ENCODE measurements at regions not wholly inside any gene's neighbourhood (a gene's known extent, or its start where the extent isn't known, plus 50 kb on each side); places are given as distances from the start of the nearest gene placed in this dataset.
A peak's percentile ranks its signal among the peaks of the same experiment; 100 is the strongest.

- peak; percentile 9 for DNase-seq (ENCODE audit: low spot score)
- TF ChIP-seq, protein P1, sequence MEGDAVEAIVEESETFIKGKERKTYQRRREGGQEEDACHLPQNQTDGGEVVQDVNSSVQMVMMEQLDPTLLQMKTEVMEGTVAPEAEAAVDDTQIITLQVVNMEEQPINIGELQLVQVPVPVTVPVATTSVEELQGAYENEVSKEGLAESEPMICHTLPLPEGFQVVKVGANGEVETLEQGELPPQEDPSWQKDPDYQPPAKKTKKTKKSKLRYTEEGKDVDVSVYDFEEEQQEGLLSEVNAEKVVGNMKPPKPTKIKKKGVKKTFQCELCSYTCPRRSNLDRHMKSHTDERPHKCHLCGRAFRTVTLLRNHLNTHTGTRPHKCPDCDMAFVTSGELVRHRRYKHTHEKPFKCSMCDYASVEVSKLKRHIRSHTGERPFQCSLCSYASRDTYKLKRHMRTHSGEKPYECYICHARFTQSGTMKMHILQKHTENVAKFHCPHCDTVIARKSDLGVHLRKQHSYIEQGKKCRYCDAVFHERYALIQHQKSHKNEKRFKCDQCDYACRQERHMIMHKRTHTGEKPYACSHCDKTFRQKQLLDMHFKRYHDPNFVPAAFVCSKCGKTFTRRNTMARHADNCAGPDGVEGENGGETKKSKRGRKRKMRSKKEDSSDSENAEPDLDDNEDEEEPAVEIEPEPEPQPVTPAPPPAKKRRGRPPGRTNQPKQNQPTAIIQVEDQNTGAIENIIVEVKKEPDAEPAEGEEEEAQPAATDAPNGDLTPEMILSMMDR (IDR thresholded peaks at IDR 0.05; ENCODE audit: extremely low read depth, insufficient read depth, missing control alignments): peak; percentile 68
- in situ Hi-C loops (cut with MboI; ENCODE audit: low pct_unique_long_range_greater_than_20kb, low sequenced_read_pairs, unreplicated experiment): no loop called here
These were observed 822.1 kb upstream of the GALNTL6 start for GRCh38 chr4:170990989-170991589.

GRCh38 chr4:170988446-170988845, 824.8 kb upstream of the GALNTL6 start:
- TF ChIP-seq, protein P1 (IDR thresholded peaks at IDR 0.05; ENCODE audit: extremely low read depth, insufficient read depth, missing control alignments): no peak
- in situ Hi-C loops (cut with MboI; ENCODE audit: low pct_unique_long_range_greater_than_20kb, low sequenced_read_pairs, unreplicated experiment): no loop called here
- DNase-seq (ENCODE audit: low spot score): no peak

DNA sequence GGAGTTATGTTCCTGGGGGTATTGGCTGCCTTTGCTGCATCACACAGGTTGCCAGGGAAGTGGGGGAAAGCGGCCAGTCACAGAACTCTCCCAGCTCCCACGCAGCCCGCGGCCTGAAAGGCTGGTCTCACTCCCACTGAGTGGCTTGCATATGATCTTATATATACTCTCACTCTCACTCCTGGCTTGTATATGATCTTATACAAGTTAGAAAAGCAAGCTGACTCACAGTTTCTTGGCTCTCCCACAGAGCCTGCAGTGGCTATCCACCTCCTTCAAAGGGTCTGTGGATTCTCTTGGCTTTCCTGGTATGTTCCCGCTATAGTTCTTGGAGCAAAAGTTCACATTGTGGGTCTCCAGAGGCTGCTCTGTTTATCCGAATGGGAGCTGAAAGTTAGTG, 833.5 kb upstream of the GALNTL6 start:
- TF ChIP-seq, protein P1 (IDR thresholded peaks at IDR 0.05; ENCODE audit: extremely low read depth, insufficient read depth, missing control alignments): no peak
- in situ Hi-C loops (cut with MboI; ENCODE audit: low pct_unique_long_range_greater_than_20kb, low sequenced_read_pairs, unreplicated experiment): no loop called here
- no peak for DNase-seq (ENCODE audit: low spot score)

- TF ChIP-seq, protein P1 (IDR thresholded peaks at IDR 0.05; ENCODE audit: extremely low read depth, insufficient read depth, missing control alignments): no peak
- no peak for DNase-seq (ENCODE audit: low spot score)
- in situ Hi-C loops (cut with MboI; ENCODE audit: low pct_unique_long_range_greater_than_20kb, low sequenced_read_pairs, unreplicated experiment): no loop called here
These were observed 834.2 kb upstream of the GALNTL6 start for GRCh38 chr4:170978990-170979389.

- in situ Hi-C loops (cut with MboI; ENCODE audit: low pct_unique_long_range_greater_than_20kb, low sequenced_read_pairs, unreplicated experiment): no loop called here
- no peak for DNase-seq (ENCODE audit: low spot score)
- TF ChIP-seq, protein P1 (IDR thresholded peaks at IDR 0.05; ENCODE audit: extremely low read depth, insufficient read depth, missing control alignments): no peak
These were observed 859.3 kb upstream of the AADAT start for GRCh38 chr4:170949084-170949483.

GRCh38 chr4:170940043-170940724, 850.4 kb upstream of the AADAT start:
- DNase-seq (ENCODE audit: low spot score): no peak
- TF ChIP-seq, protein P1 (IDR thresholded peaks at IDR 0.05; ENCODE audit: extremely low read depth, insufficient read depth, missing control alignments): no peak
- in situ Hi-C loops (cut with MboI; ENCODE audit: low pct_unique_long_range_greater_than_20kb, low sequenced_read_pairs, unreplicated experiment): no loop called here

All from GM13977 (cell line).